ENCODE measurements at regions not wholly inside any gene's neighbourhood (a gene's known extent, or its start where the extent isn't known, plus 50 kb on each side); places are given as distances from the start of the nearest gene placed in this dataset.

- no peak for DNase-seq
Measured at GRCh38 chr13:42658019-42658418, 84.1 kb downstream of the TNFSF11 start.

- DNase-seq, result no peak
Measured at GRCh38 chr13:42660333-42660965, 86.5 kb downstream of the TNFSF11 start.

GRCh38 chr13:42667638-42668037 lies 93.7 kb downstream of the TNFSF11 start:
- DNase-seq, result no peak

GRCh38 chr13:42671502-42671901 lies 97.5 kb downstream of the TNFSF11 start:
- DNase-seq, result no peak

- no peak for DNase-seq
Measured at GRCh38 chr13:42673677-42674076, 99.7 kb downstream of the TNFSF11 start.

- DNase-seq, result no peak
Measured at GRCh38 chr13:42680748-42681147, 100.6 kb upstream of the FAM216B start.

GRCh38 chr13:42681326-42682100 lies 99.9 kb upstream of the FAM216B start:
- peak; percentile 69 to 79 for DNase-seq

- DNase-seq, result no peak
Measured at GRCh38 chr13:42684226-42684625, 97.2 kb upstream of the FAM216B start.

- no peak for DNase-seq
Measured at GRCh38 chr13:42685751-42686150, 95.6 kb upstream of the FAM216B start.

GRCh38 chr13:42686165-42686564 lies 95.2 kb upstream of the FAM216B start:
- DNase-seq, result no peak

- DNase-seq, result no peak
Measured at GRCh38 chr13:42688821-42689220, 92.6 kb upstream of the FAM216B start.

- DNase-seq, result no peak
Measured at GRCh38 chr13:42696191-42696590, 85.2 kb upstream of the FAM216B start.

- no peak for DNase-seq
Measured at GRCh38 chr13:42699912-42700311, 81.5 kb upstream of the FAM216B start.

GRCh38 chr13:42702716-42703115 lies 78.7 kb upstream of the FAM216B start:
- DNase-seq, result peak; percentile 78 to 85

- DNase-seq, result no peak
Measured at GRCh38 chr13:42703740-42704139, 77.6 kb upstream of the FAM216B start.

- DNase-seq, result no peak
Measured at GRCh38 chr13:42706286-42706685, 75.1 kb upstream of the FAM216B start.

- DNase-seq, result peak; percentile 36 to 38
Measured at GRCh38 chr13:42707048-42707447, 74.3 kb upstream of the FAM216B start.

GRCh38 chr13:42707586-42707985 lies 73.8 kb upstream of the FAM216B start:
- DNase-seq, result no peak

GRCh38 chr13:42708391-42708790 lies 73.0 kb upstream of the FAM216B start:
- DNase-seq, result no peak

GRCh38 chr13:42709276-42709675 lies 72.1 kb upstream of the FAM216B start:
- DNase-seq, result no peak

- DNase-seq, result no peak
Measured at GRCh38 chr13:42715909-42716308, 65.5 kb upstream of the FAM216B start.

GRCh38 chr13:42717176-42717575 lies 64.2 kb upstream of the FAM216B start:
- no peak for DNase-seq

- peak; percentile 66 to 86 for DNase-seq
Measured at GRCh38 chr13:42720113-42720857, 61.1 kb upstream of the FAM216B start.

Data from right lung (tissue), 2 donors.